HG03457 (cell line): ENCODE measurements at regions not wholly inside any gene's neighbourhood (a gene's known extent, or its start where the extent isn't known, plus 50 kb on each side); places are given as distances from the start of the nearest gene placed in this dataset.
"Not testable (repeated sequence)": the region's sequence is repeated elsewhere in the genome, so short reads cannot be mapped to it uniquely, and the experiment has no call there.

Source experiments
- ATAC-seq: cut with Tn5 transposase; IDR thresholded peaks from one replicate; pipeline ENCODE4 v1.9.1; 2021; ENCODE audit warnings: moderate number of reproducible peaks; ENCODE audit not compliant: unreplicated experiment

DNA sequence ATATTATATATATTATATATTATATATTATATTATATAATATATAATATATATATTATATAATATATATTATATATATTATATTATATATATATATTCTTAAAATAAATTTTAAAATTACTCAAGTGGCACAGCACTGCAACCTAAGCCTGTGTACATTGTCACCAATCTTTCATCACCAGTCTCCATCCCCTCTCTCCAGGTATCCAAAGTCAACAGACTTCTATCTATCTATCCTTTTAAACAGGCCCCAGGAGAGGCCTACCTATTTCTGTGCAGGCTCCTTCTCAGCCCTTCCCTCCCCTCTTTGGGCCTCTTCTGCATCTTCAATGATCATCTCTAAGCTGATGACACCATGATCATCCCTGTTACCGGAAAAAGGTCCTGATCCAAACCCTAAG is 111.7 kb downstream of the RHOU start:
- ATAC-seq = no peak

GRCh38 chr1:228847451-228847850 is 112.2 kb downstream of the RHOU start:
- ATAC-seq = not testable (repeated sequence)

GRCh38 chr1:228848406-228848805 is 113.1 kb downstream of the RHOU start:
- no peak for ATAC-seq

DNA sequence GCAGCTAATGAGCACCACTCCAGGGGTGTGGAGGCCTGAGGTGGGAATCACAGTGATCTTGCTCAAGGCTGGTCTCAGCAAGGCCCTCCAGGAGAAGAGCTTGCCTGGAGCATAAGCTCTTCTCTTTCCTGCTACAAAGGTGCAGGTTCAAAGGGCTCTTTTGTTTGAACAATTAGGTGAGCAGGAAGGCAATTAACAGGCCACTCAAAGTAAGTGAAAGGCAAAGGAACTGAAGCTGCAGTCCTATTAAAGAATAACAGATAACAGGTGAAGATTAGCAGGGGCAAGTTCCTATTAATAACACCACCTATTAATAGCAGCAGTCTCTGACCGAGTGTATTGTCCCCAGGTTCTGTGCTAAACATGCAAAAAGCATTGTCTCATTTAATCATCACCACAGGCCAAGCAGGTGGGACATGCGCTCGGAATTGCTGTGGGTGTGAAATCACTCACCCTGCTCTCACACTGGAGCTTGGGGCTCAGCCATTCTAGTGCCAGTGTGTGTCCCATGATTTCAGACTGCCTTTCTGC is 113.8 kb downstream of the RHOU start:
- peak; percentile 86 for ATAC-seq

- no peak for ATAC-seq
Observed at GRCh38 chr1:228850141-228851100, 115.1 kb downstream of the RHOU start.

DNA sequence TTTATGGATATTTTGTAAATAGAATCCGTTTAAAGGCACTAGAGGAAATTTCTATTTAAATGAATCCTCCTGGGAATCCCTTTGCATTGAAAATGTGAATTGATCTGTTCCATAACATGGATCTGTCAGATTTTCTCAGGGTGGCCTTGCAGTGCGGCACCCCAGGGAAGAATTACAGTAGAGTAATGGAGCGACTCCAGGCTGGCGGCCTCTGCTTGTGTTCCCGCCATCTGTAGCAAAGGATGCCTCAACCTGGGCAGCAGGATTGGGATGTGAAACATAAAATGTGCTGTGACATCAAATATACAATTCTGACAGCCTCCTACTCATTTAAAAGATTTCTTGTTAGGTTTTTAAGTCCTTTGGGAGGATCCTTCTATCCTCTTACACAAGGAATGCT is 115.9 kb downstream of the RHOU start:
- no peak for ATAC-seq

- no peak for ATAC-seq
Observed at GRCh38 chr1:228851618-228852017, 116.3 kb downstream of the RHOU start.

GRCh38 chr1:228852024-228852423 is 116.7 kb downstream of the RHOU start:
- no peak for ATAC-seq

GRCh38 chr1:228852511-228853088 is 117.3 kb downstream of the RHOU start:
- ATAC-seq = no peak

DNA sequence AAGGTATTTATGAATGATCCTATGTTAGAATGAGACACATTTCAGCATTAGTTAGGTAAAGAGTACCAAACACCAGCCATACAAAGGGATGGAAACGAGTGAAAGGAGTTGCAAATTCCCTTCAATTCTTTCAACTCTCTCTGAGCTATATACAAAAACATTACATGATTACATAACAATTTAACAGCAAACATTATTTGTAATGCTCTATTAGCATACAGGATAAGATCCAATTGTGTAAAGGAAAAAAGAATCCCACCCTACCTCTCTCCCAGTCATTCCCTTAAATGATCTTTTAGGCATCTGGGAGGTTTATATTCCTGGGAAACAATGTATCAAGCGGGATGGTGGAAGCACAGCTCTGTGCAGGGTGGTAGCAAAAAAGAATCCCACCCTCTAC is 117.9 kb downstream of the RHOU start:
- no peak for ATAC-seq

DNA sequence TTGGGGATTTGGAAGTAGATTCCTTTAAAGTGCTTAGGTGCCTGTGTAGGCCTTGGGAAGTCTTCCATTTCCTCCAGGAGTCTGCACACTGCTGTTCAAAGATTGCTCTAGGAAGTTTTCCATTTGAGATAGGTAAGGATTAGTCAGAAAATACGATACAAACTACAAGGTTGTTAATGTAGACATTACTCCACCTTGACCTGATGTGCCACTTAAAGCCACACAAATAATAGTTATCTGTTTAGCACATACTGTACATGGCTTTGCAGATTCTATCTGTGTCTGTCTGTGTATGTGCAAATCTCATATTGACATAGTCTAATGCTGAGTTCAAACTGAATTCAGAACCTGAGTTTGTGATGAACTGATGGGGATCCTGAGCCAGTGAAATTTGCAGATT is 118.4 kb downstream of the RHOU start:
- no peak for ATAC-seq

DNA sequence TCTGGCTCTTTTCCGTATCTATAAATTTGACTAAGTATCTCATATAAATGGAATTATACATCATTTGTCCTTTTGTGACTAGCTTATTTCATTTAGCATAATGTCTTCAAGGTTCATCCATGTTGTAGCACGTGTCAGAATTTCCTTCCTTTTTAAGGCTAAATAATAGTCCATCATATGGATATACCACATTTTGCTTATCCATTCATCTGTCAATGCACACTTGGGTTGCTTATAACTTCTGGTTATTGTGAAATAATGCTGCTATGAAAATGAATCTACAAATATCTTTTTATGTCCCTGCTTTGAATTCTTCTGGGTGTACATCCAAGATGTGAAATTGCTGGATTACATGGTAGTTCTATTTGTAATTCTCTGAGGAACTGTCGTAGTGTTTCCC is 119.6 kb downstream of the RHOU start:
- ATAC-seq = no peak

DNA sequence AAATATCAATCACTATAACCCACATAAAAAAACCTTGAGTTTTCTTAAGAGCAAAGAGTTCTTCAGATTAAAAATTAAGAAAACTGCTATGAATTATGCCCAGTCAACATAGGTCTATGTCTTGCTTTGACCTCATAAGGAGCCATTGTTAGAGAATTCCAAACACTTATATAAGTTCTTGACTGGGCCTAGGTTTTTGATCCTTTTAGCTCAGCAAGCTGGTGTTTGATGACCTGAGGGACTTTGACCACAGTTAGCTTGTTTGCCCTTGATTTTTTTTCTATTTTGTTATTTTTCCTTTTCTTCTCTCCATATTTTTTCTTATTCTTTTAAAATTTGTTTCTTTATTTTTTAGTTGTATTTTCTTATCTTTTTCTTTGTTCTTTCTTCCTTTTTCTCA is 122.3 kb downstream of the RHOU start:
- no peak for ATAC-seq

GRCh38 chr1:228860911-228861831 is 125.9 kb downstream of the RHOU start:
- no peak for ATAC-seq

GRCh38 chr1:228861832-228862180 is 126.5 kb downstream of the RHOU start:
- no peak for ATAC-seq

GRCh38 chr1:228862542-228863505 is 127.5 kb downstream of the RHOU start:
- ATAC-seq = no peak

- no peak for ATAC-seq
Observed at GRCh38 chr1:228863776-228864175, 128.5 kb downstream of the RHOU start.

- no peak for ATAC-seq
Observed at GRCh38 chr1:228865627-228866330, 130.5 kb downstream of the RHOU start.

- ATAC-seq = no peak
Observed at GRCh38 chr1:228866468-228866867, 131.2 kb downstream of the RHOU start.
